Esophagus (tissue), 2 donors: ENCODE measurements at regions not wholly inside any gene's neighbourhood (a gene's known extent, or its start where the extent isn't known, plus 50 kb on each side); places are given as distances from the start of the nearest gene placed in this dataset.

ENCODE experiments used
- H3K27ac ChIP-seq, 2 donors: one replicate each; pipeline ENCODE4 v1.5.1; 2013; ENCODE audit warnings: low read depth in 2 of 2, mild to moderate bottlenecking in 2 of 2, inconsistent platforms in 1 of 2, low read length in 1 of 2, moderate library complexity in 1 of 2
- H3K27me3 ChIP-seq, 2 donors: one replicate each; pipeline ENCODE4 v1.6.1; 2013; ENCODE audit warnings: low read length in 2 of 2, control low read depth in 1 of 2, mild to moderate bottlenecking in 1 of 2; ENCODE audit not compliant: insufficient read depth in 2 of 2, control insufficient read depth in 1 of 2
- H3K36me3 ChIP-seq, 2 donors: one replicate each; pipeline ENCODE4 v1.6.1; 2013; ENCODE audit warnings: low read length in 1 of 2; ENCODE audit not compliant: control insufficient read depth in 2 of 2, insufficient read depth in 2 of 2
- H3K4me1 ChIP-seq, 2 donors: one replicate each; pipeline ENCODE4 v1.6.1; 2013; ENCODE audit warnings: low read length in 1 of 2; ENCODE audit not compliant: control insufficient read depth in 2 of 2, insufficient read depth in 2 of 2
- H3K4me3 ChIP-seq, 2 donors: one replicate each; pipeline ENCODE4 v1.5.1; 2013; ENCODE audit warnings: low read length in 2 of 2, mild to moderate bottlenecking in 2 of 2, low read depth in 1 of 2, moderate library complexity in 1 of 2
- H3K9me3 ChIP-seq, 2 donors: one replicate each; pipeline ENCODE4 v1.6.1; 2013; ENCODE audit warnings: mild to moderate bottlenecking in 2 of 2, low read depth in 1 of 2, low read length in 1 of 2, moderate library complexity in 1 of 2; ENCODE audit not compliant: control insufficient read depth in 2 of 2, insufficient read depth in 1 of 2
- WGBS, 2 donors: extraction: QIAGEN DNeasy Blood & Tissue Kit; methylation state at CpG; one replicate each; pipeline ENCODE4 v1.1.7; 2013; 5-methylcytosine and 5-hydroxymethylcytosine counted together
- donor health status: healthy with polysubstance abuse.
- donor health status: Bipolar disorder and iron deficiency.

DNA sequence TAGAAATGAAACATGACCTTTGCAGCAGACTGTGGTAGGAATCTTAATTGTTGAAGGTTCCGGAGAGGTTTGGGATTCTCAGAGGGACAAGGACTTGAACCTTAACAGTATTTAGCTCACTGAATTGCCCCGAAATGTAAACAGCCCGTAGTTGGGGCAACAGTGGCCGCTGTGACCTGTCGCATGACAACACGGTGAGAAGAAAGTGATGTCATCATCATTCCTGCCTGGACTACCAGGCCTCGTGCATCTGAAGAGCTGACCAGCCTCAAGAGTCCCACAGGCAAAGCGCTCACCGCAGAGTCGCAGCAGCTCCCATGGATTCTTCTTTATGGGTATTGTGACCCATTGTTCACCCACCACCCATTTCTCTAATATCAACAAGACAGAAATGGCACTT lies 250.6 kb downstream of the KLF6 start:
- Histone ChIP-seq H3K4me3 (no peak overlapping the region), H3K27me3 (no peaks in the 10 kb centered on the region), H3K9me3 (no peaks in the 10 kb centered on the region), H3K36me3 (no peaks in the 10 kb centered on the region), H3K4me1 (peaks cover 2 to 11% of the 10 kb centered on the region in 2 donors), H3K27ac (no peak overlapping the region)
- 91 to 93% methylated on average over 10 of the region's 10 CpGs for WGBS, 2 donors

DNA sequence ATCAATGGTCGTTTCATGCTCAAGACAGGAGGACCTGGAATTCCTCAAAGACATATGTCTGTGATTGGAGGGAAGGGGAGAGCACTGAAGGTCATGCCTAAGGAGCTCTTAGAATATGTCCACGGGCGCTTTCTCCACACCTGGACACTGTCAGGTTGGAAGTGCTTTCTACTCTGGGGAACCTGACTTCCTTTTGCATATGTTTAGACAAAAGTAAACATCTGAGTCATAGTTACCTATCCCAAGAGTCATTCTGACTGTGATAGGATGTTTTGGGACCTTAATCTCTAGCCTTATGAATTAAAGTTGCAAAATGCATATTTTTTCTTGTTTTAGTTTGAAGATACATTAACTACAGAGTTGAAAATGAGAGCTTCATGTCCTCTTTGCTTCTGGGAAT lies 251.7 kb downstream of the KLF6 start:
- H3K4me3 ChIP-seq, result no peak overlapping the region
- no peaks in the 10 kb centered on the region for H3K36me3 ChIP-seq
- peak overlapping the region; percentile 11 to 59 for H3K27ac ChIP-seq
- no peaks in the 10 kb centered on the region for H3K27me3 ChIP-seq
- WGBS, 2 donors, result 70 to 71% methylated on average over 3 of the region's 3 CpGs
- no peaks in the 10 kb centered on the region for H3K9me3 ChIP-seq
- H3K4me1 ChIP-seq, result peaks cover 2 to 4% of the 10 kb centered on the region in 2 donors

DNA sequence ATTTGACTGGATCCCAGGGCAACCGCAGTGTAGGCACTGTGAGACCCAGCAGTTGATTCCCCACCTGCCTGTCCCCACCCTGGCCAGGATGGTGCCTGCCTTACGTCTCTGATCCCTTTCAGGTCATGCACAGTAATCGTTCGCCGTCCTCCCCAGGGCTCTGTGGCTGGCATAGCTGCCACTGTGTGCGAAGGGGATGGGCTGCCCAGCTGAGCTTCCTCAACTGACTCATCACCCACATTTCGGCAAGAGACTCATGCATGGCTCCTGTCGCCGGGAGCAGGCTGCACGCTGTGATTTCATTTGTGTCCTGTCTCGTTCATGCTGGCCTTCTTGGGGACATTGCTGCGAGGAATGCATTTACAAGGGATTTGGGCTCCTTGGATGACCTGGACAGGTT lies 252.4 kb downstream of the KLF6 start:
- Histone ChIP-seq H3K36me3 (no peaks in the 10 kb centered on the region), H3K27ac (peak overlapping the region; percentile 11 to 59), H3K9me3 (no peaks in the 10 kb centered on the region), H3K4me3 (no peak overlapping the region), H3K4me1 (peaks cover 2% of the 10 kb centered on the region in 2 donors), H3K27me3 (no peaks in the 10 kb centered on the region)
- 75 to 80% methylated on average over 12 of the region's 12 CpGs for WGBS, 2 donors

DNA sequence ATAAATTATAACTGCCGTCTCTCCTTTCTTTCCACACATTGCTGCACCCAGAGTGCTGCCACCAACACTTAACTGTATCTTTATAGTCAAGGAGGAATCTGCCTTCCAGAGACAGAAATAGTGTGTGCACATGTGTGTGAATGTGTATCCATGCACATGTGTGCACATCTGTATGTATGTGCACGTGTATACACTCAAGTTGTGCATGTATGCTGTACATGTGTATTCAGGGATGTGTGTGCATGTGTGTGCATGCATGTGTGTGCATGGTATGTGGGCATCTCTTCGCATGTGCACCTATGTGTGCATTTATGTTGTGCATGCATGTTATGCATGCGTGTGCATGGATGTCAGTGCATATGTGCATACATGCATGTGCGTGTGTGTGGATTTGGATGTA lies 253.3 kb downstream of the KLF6 start:
- WGBS, 2 donors, result 90 to 94% methylated on average over 5 of the region's 5 CpGs
- Histone ChIP-seq H3K9me3 (no peaks in the 10 kb centered on the region), H3K4me1 (peaks cover 2% of the 10 kb centered on the region in 2 donors), H3K4me3 (no peak overlapping the region), H3K27me3 (no peaks in the 10 kb centered on the region), H3K27ac (no peak overlapping the region), H3K36me3 (no peaks in the 10 kb centered on the region)

DNA sequence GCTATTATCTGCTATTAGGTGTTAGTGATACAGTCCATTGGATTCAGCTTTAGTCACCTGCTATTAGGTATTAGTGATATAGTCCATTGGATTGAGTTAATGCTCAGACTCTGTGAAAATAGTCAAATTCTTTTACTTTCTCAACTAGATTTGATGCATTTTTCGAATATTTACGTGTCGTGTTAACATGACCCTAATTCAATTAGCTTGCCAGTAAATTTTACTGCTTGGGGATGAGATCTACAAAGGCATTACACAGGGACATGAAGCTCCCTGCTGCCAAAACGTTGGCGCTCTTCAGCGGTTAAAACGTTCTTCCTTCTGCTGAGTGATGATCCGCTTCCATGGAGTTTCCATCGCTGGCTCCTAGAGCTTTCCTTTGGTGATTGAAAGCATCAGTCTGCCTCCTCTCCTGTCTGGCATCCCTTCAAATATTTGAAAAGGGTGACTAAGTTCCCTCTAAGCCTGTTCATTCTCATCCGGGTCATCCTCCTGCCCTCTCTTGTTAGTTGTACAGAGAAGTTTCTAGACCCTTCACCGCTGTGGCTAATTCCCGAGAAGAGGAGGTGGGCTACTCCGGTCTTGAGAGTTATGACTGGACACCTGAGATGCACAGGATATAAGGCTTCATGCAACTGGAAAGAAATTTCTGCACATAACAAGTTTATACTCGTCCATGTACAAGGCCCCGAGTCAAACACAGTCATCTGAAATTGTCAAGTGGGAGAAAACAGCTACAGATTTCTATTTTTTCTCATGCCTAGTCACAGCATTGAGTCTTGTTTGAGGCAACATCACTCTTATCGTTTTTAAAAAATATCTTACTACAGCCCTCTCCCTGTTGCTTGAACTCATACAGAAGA lies 254.0 kb downstream of the KLF6 start:
- 84 to 88% methylated on average over 16 of the region's 16 CpGs for WGBS, 2 donors
- H3K36me3 ChIP-seq, result no peaks in the 10 kb centered on the region
- H3K9me3 ChIP-seq, result no peaks in the 10 kb centered on the region
- H3K27me3 ChIP-seq, result no peaks in the 10 kb centered on the region
- peak overlapping the region in 1 of 2 donors; percentile 24 for H3K27ac ChIP-seq
- peaks cover 2 to 5% of the 10 kb centered on the region in 2 donors for H3K4me1 ChIP-seq
- no peak overlapping the region for H3K4me3 ChIP-seq

DNA sequence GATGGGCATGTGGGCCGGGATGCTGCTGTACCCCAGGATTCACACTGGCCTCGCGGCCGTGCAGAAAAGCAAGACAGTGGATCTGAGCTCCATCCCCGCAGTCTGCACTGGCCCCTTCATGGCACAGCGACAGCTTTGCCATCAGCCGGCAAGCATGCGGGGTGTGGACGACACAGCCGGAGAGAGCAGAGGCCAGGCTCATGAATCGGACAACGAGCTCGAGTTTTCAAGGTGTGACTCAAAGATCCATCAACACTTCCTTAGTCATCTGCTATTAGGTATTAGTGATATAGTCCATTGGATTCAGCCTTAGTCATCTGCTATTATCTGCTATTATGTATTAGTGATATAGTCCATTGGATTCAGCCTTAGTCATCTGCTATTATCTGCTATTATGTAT lies 254.7 kb downstream of the KLF6 start:
- Histone ChIP-seq H3K9me3 (no peaks in the 10 kb centered on the region), H3K4me3 (no peak overlapping the region), H3K36me3 (no peaks in the 10 kb centered on the region), H3K27ac (peak overlapping the region in 1 of 2 donors; percentile 47), H3K4me1 (peaks cover 2 to 7% of the 10 kb centered on the region in 2 donors), H3K27me3 (no peaks in the 10 kb centered on the region)
- WGBS, 2 donors, result 81% methylated on average over 13 of the region's 13 CpGs

DNA sequence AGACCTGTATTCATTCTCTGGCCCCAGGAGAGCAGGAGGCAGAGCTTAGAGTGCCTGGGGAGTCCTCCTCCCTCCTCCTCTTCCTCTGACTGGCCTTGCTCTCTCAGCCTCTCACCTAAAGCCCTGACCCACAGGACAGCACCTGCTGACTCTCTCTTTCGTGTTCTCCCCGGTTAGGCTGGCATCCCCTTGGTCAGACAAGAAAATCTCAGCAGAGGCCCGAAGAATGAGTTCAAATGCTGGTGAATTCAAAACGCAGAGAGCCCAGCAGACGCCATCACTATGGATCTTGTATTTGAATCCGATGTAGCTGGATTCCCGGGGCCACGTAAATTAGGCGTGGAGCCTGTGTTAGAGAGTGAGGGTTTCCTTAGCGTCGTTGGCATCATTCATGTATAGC lies 255.3 kb downstream of the KLF6 start:
- WGBS, 2 donors, result 89 to 95% methylated on average over 11 of the region's 11 CpGs
- peaks cover 2 to 7% of the 10 kb centered on the region in 2 donors for H3K4me1 ChIP-seq
- no peaks in the 10 kb centered on the region for H3K9me3 ChIP-seq
- H3K36me3 ChIP-seq, result no peaks in the 10 kb centered on the region
- H3K27ac ChIP-seq, result no peak overlapping the region
- H3K4me3 ChIP-seq, result no peak overlapping the region
- no peaks in the 10 kb centered on the region for H3K27me3 ChIP-seq

DNA sequence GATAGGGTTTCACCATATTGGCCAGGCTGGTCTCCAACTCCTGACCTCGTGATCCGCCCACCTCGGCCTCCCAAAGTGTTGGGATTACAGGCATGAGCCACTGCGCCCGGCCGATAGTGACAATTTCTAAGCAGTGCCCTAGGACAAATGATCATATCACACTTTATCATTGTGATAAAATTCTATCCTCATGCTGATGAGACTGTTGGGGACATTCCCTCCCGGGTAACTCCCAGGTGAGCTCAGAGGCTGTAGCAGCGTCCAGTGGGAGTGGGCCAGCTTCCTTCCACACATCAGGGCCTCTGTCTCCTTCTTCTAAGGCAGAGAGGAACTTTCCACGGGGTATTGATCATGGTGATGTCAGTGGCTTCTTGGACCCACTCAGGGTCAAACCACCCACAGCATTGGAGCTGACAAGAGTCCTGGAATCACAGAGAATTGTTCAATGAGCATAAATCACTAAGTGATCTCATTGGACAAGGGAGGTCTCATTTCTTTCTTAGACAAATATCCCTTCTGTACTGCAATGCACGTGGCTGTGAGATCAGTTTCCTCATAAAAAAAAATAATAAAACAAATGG lies 256.1 kb downstream of the KLF6 start:
- Histone ChIP-seq H3K4me1 (peaks cover 2 to 7% of the 10 kb centered on the region in 2 donors), H3K27me3 (no peaks in the 10 kb centered on the region), H3K4me3 (no peak overlapping the region), H3K9me3 (no peaks in the 10 kb centered on the region), H3K27ac (no peak overlapping the region), H3K36me3 (no peaks in the 10 kb centered on the region)
- WGBS, 2 donors, result 81 to 90% methylated on average over 10 of the region's 10 CpGs

DNA sequence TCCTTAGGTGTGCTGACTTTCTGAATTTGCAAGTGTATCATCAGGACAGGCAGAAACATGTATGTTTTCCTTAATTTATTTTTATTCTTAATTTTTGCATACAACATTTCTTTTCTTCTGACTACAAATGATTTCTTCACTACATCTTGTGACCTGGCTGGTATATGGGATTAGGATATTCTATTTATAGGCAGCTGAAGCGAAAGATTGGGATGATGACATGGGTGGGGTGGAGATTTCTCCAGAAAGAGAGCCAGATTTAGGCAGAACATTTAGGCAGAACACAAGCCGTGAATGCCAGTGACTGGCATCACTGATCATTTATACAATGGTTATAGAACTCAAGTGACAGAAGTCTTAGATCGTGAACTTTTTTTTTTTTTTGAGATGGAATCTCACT lies 256.7 kb downstream of the KLF6 start:
- H3K9me3 ChIP-seq, result no peaks in the 10 kb centered on the region
- no peaks in the 10 kb centered on the region for H3K36me3 ChIP-seq
- no peak overlapping the region for H3K4me3 ChIP-seq
- H3K4me1 ChIP-seq, result peaks cover 2 to 5% of the 10 kb centered on the region in 2 donors
- WGBS, 2 donors, result 62 to 73% methylated on average over 3 of the region's 3 CpGs
- no peaks in the 10 kb centered on the region for H3K27me3 ChIP-seq
- no peak overlapping the region for H3K27ac ChIP-seq

DNA sequence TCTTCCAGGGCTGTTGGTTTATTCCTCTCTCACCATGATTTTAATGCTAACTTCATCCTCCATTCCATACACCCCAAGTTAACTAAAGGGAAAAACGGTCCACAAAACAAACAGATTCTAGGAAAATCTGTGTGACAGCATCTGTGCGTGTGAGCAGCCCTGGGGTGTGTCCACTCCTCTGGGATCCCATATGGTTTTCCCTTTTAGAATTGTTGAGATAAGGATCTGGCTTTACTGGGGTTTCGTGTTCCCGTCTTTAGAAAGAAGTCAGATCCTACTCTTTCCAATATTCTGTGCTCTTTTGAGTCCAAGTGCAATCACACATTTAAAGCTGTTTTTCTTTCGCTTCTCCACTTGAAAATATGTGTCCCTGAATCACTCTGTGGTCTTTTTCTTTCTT lies 257.1 kb downstream of the KLF6 start:
- H3K36me3 ChIP-seq, result no peaks in the 10 kb centered on the region
- H3K27me3 ChIP-seq, result no peaks in the 10 kb centered on the region
- peaks cover 2 to 5% of the 10 kb centered on the region in 2 donors for H3K4me1 ChIP-seq
- H3K9me3 ChIP-seq, result no peaks in the 10 kb centered on the region
- no peak overlapping the region for H3K4me3 ChIP-seq
- 76 to 78% methylated on average over 5 of the region's 5 CpGs for WGBS, 2 donors
- H3K27ac ChIP-seq, result no peak overlapping the region
